CD14-positive monocyte (primary cell): ENCODE measurements at regions not wholly inside any gene's neighbourhood (a gene's known extent, or its start where the extent isn't known, plus 50 kb on each side); places are given as distances from the start of the nearest gene placed in this dataset.

Experiments used
- DNase-seq, 3 donors: peaks; one replicate each; pipeline ENCODE4 v3.0.0-alpha.2; 2011 to 2022
- H2AFZ ChIP-seq: 2 replicates; pipeline ENCODE4 v1.6.0; 2012; ENCODE audit warnings: mild to moderate bottlenecking, low read depth, low read length, inconsistent platforms; ENCODE audit not compliant: insufficient read depth, poor library complexity, severe bottlenecking
- H3K27ac ChIP-seq, 2 donors: 1 replicate in 1 of 2; 2 replicates in 1 of 2; pipeline ENCODE4 v1.5.1; 2012 to 2013; ENCODE audit warnings: low read length in 2 of 2, control low read depth in 1 of 2, inconsistent platforms in 1 of 2, low read depth in 1 of 2, mild to moderate bottlenecking in 1 of 2
- H3K27me3 ChIP-seq, 2 donors: one replicate each; pipeline versions ENCODE4 v1.6.0 to v1.6.1; 2011 to 2013; ENCODE audit warnings: low read length in 2 of 2; ENCODE audit not compliant: control insufficient read depth in 2 of 2, insufficient read depth in 2 of 2
- H3K36me3 ChIP-seq, 2 donors: replicated peaks in 1 of 2; 1 replicate in 1 of 2; 2 replicates in 1 of 2; pipeline versions ENCODE4 v1.5.1 to v1.6.1; 2012 to 2013; ENCODE audit warnings: low read length in 2 of 2, control low read depth in 1 of 2, inconsistent platforms in 1 of 2, mild to moderate bottlenecking in 1 of 2; ENCODE audit not compliant: insufficient read depth in 2 of 2, control insufficient read depth in 1 of 2
- H3K4me1 ChIP-seq, 2 donors: 1 replicate in 1 of 2; 2 replicates in 1 of 2; pipeline versions ENCODE4 v1.5.1 to v1.6.1; 2012 to 2013; ENCODE audit warnings: low read length in 2 of 2, control low read depth in 1 of 2, inconsistent platforms in 1 of 2, mild to moderate bottlenecking in 1 of 2, moderate library complexity in 1 of 2; ENCODE audit not compliant: insufficient read depth in 2 of 2, control insufficient read depth in 1 of 2
- H3K4me2 ChIP-seq: replicated peaks from 2 replicates; pipeline ENCODE3; 2012; ENCODE audit warnings: low read length, moderate library complexity, mild to moderate bottlenecking; ENCODE audit not compliant: poor library complexity, severe bottlenecking; ENCODE audit errors: extremely low read depth
- H3K4me3 ChIP-seq, 3 experiments: fragments of 200-600 bp in 1 of 3; sonication (generic) in 1 of 3; replicated peaks in 1 of 3; 1 replicate in 2 of 3; 2 replicates in 1 of 3; pipeline ENCODE4 v1.5.1; 2011 to 2013; ENCODE audit warnings: low read length in 3 of 3, mild to moderate bottlenecking in 3 of 3, control low read depth in 2 of 3, low read depth in 2 of 3, inconsistent platforms in 1 of 3, moderate library complexity in 1 of 3
- H3K79me2 ChIP-seq: 2 replicates; pipeline ENCODE4 v1.6.0; 2012; ENCODE audit warnings: mild to moderate bottlenecking, control low read depth, inconsistent platforms, low read length, moderate library complexity; ENCODE audit not compliant: insufficient read depth
- H3K9ac ChIP-seq: 2 replicates; pipeline ENCODE4 v1.6.0; 2017; ENCODE audit warnings: low read length, mild to moderate bottlenecking; ENCODE audit not compliant: insufficient read depth, poor library complexity, severe bottlenecking
- H3K9me3 ChIP-seq, 2 donors: replicated peaks in 1 of 2; 1 replicate in 1 of 2; 2 replicates in 1 of 2; pipeline versions ENCODE4 v1.5.1 to v1.6.1; 2012 to 2013; ENCODE audit warnings: low read length in 2 of 2, control low read depth in 1 of 2; ENCODE audit not compliant: control insufficient read depth in 1 of 2, insufficient read depth in 1 of 2
- H4K20me1 ChIP-seq: 2 replicates; pipeline ENCODE4 v1.6.0; 2012; ENCODE audit warnings: mild to moderate bottlenecking, low read length, control low read depth, moderate library complexity; ENCODE audit not compliant: insufficient read depth
- H3K27ac Mint-ChIP-seq, 7 donors: one replicate each; pipeline ENCODE4 v1.8.0; 2020; ENCODE audit warnings: mild to moderate bottlenecking in 7 of 7, mixed read lengths in 7 of 7, moderate library complexity in 6 of 7, inconsistent platforms in 2 of 7
- H3K27me3 Mint-ChIP-seq, 3 donors: one replicate each; pipeline ENCODE4 v1.8.0; 2021 to 2022; ENCODE audit warnings: low read depth in 3 of 3, mild to moderate bottlenecking in 3 of 3, mixed read lengths in 3 of 3, moderate library complexity in 3 of 3, inconsistent platforms in 1 of 3
- H3K36me3 Mint-ChIP-seq, 2 donors: one replicate each; pipeline ENCODE4 v1.8.0; 2020; ENCODE audit warnings: mixed read lengths in 2 of 2, inconsistent platforms in 1 of 2, mild to moderate bottlenecking in 1 of 2
- H3K4me1 Mint-ChIP-seq: one replicate; pipeline ENCODE4 v1.8.0; 2020; ENCODE audit warnings: mild to moderate bottlenecking, mixed read lengths
- H3K4me3 Mint-ChIP-seq, 2 donors: one replicate each; pipeline ENCODE4 v1.8.0; 2020; ENCODE audit warnings: mild to moderate bottlenecking in 2 of 2, mixed read lengths in 2 of 2, moderate library complexity in 1 of 2
- H3K9me3 Mint-ChIP-seq, 7 donors: one replicate each; pipeline ENCODE4 v1.8.0; 2020 to 2022; ENCODE audit warnings: mixed read lengths in 7 of 7, mild to moderate bottlenecking in 6 of 7, moderate library complexity in 6 of 7, inconsistent platforms in 2 of 7
- CTCF ChIP-seq: fragments of 200-600 bp; IDR thresholded peaks from one replicate; pipeline ENCODE4 v1.8.0; 2022; ENCODE audit warnings: antibody characterized with exemption, mild to moderate bottlenecking
- WGBS: methylation state at CpG from one replicate; pipeline ENCODE4 v1.1.5; 2013; ENCODE audit warnings: missing lambda C conversion rate; ENCODE audit not compliant: insufficient coverage; 5-methylcytosine and 5-hydroxymethylcytosine counted together
- intact Hi-C, 2 donors: fragments of 100-400 bp; cut with micrococcal nuclease; formaldehyde crosslinking; loops; one replicate each; pipeline versions ENCODE4 v1.15.0 to v1.15.1; 2023

DNA sequence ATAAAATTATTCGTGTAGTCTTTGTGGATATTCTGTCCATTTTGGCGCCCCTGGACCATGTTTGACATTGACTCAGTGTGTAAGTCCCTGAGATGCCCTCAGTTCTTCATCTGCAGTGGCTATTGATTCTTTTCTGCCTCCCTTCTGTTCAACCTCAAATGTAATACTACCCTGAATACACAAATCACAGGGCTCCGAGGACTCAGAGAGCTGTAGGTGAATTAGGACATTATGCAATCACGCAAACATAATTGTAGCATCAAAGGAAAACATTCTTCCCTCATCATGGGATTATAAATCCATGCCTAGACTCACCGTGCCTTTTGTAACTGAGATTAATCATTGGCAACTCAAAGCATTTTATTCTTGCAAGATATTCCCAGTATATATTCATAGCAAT is 161.4 kb upstream of the PACRGL start:
- no peak for TF ChIP-seq CTCF
- Histone ChIP-seq H3K36me3 (no peaks in the 10 kb centered on the region), H3K27ac (no peak overlapping the region), H3K4me3 (no peak overlapping the region), H3K27me3 (no peaks in the 10 kb centered on the region), H2AFZ (no peak overlapping the region), H3K79me2 (no peaks in the 10 kb centered on the region), H4K20me1 (no peaks in the 10 kb centered on the region), H3K9ac (no peak overlapping the region), H3K4me1 (no peaks in the 10 kb centered on the region), H3K4me2 (no peak overlapping the region), H3K9me3 (no peaks in the 10 kb centered on the region)
- no peak for DNase-seq
- WGBS: no CpG with 5 or more reads among the region's 5 CpGs
- peaks cover 0 to 4% (median 3%) of the 10 kb centered on the region in 3 donors for H3K27me3 Mint-ChIP-seq
- no peak overlapping the region for H3K4me3 Mint-ChIP-seq
- intact Hi-C loops: no loop called here
- H3K9me3 Mint-ChIP-seq: peaks cover 0 to 1% (median 0%) of the 10 kb centered on the region in 7 donors
- no peak overlapping the region for H3K27ac Mint-ChIP-seq
- H3K36me3 Mint-ChIP-seq: no peaks in the 10 kb centered on the region
- H3K4me1 Mint-ChIP-seq: no peaks in the 10 kb centered on the region

DNA sequence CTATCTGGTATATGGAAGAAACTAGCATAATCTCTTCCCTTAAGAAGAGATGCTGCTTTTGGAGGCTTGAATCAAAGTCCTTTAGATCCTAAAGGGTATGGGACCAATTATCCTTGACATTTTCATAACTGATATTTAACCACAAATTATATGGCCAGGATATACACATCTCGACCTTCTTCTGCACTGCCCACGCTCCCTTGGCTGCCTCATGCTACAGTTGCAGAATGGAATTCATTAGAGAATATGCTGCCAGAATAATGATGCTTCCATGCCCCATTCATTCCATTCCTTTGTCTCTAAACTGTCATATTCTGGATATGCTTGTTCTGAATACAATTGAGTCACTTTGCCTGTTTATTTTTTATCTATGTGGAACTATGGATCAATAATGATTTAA is 157.1 kb upstream of the PACRGL start:
- no peaks in the 10 kb centered on the region for H4K20me1 ChIP-seq
- Mint-ChIP-seq H3K4me1 (no peaks in the 10 kb centered on the region), H3K36me3 (no peaks in the 10 kb centered on the region), H3K9me3 (no peaks in the 10 kb centered on the region), H3K27ac (no peak overlapping the region), H3K4me3 (no peak overlapping the region), H3K27me3 (peaks cover 0 to 3% (median 2%) of the 10 kb centered on the region in 3 donors)
- H3K27ac ChIP-seq: no peak overlapping the region
- no peak for TF ChIP-seq CTCF
- H3K9ac ChIP-seq: no peak overlapping the region
- H3K36me3 ChIP-seq: no peaks in the 10 kb centered on the region
- H3K9me3 ChIP-seq: no peaks in the 10 kb centered on the region
- no peak overlapping the region for H2AFZ ChIP-seq
- no peak overlapping the region for H3K4me2 ChIP-seq
- intact Hi-C loops: no loop called here
- no peaks in the 10 kb centered on the region for H3K79me2 ChIP-seq
- H3K27me3 ChIP-seq: no peaks in the 10 kb centered on the region
- no peak for DNase-seq
- no CpG with 5 or more reads among the region's 2 CpGs for WGBS
- no peaks in the 10 kb centered on the region for H3K4me1 ChIP-seq
- H3K4me3 ChIP-seq: no peak overlapping the region
